GM18505 (cell line): ENCODE measurements at regions not wholly inside any gene's neighbourhood (a gene's known extent, or its start where the extent isn't known, plus 50 kb on each side); places are given as distances from the start of the nearest gene placed in this dataset.
"Not testable (repeated sequence)": the region's sequence is repeated elsewhere in the genome, so short reads cannot be mapped to it uniquely, and the experiment has no call there.

Source experiments
- ATAC-seq: cut with Tn5 transposase; IDR thresholded peaks from one replicate; pipeline ENCODE4 v1.9.1; 2021; ENCODE audit not compliant: unreplicated experiment
- POLR2A ChIP-seq: IDR thresholded peaks from 4 replicates; pipeline ENCODE4 v1.6.1; 2011; ENCODE audit warnings: borderline replicate concordance; ENCODE audit not compliant: insufficient read depth, insufficient read length; ENCODE audit errors: extremely low read depth

DNA sequence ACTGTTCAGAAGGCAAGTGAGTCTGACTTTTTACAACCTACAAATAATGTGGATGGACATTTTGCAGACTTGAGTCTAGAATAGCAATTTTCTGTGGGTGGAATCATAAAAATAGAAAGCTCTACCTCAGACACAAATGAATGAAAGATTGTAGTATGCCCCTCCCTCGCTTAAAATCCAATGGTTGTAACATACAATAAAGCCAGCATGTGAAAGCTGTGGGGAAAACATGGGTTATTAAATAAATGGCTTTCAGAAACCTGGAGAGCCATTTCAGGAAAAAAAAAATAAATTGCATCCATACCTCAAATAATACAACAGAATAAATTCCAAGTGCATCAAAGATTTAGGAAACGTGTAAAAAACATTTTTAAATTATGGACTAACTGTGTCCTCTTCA lies 123.1 kb upstream of the MON1B start:
- no peak for ATAC-seq
- no peak for TF ChIP-seq POLR2A

DNA sequence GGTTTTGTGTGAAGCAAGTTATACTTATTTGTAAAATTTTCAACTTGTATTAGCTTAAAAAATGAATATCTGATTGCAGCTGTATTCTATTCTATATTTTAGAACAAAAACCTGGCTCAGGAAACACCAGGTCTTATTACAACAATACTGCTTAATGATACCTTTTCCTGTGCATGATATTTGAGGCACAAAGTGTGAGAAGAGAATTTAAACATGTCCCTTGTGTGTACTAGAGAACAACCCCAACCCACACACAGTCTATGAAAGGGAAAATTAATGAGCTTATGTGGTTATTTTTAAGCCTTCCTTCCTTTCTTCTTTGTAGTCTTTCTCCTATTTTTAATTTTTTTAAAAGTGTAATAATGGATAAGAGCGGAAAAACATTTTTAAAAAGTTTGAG lies 122.6 kb upstream of the MON1B start:
- no peak for ATAC-seq

DNA sequence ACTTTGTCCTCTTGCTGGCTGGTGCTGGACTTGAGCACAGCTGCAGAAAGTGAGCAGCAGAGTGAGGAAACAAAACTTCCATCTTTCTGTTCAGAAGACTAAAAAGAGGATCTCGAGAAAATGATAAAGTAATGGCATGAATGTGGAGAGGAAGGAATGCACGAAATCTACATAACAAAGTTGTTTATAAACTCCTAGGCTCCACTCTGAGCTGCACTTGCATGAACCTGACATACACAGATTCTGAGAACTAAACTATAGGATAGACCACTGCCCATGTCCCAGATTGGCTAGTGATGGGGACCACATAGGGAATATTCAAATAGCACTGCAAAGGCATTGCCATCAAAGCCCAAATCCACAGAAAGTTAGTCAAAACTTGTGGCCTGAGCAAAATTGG lies 121.1 kb upstream of the MON1B start:
- ATAC-seq = no peak
- TF ChIP-seq POLR2A = no peak

More for the DNA sequence above, 122.6 kb upstream of the MON1B start:
- TF ChIP-seq POLR2A = no peak

DNA sequence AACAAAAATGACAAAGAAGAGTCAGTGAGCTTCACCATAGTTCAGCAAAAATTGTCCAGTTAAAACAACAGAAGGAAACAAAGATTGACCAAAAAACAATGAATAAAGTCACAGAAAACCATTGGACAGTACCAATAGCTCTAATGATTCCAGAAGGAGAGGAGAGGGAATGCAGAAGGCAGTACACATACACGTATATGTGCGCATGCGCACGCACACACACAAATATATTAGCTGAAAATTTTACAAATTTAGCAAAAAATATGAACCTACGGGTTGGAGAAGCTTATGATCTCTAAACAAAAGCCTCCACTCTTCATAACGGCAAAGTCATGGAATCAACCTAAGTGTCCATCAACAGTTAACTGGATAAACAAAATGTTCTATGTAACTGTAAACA lies 120.3 kb upstream of the MON1B start:
- no peak for ATAC-seq
- TF ChIP-seq POLR2A = no peak

DNA sequence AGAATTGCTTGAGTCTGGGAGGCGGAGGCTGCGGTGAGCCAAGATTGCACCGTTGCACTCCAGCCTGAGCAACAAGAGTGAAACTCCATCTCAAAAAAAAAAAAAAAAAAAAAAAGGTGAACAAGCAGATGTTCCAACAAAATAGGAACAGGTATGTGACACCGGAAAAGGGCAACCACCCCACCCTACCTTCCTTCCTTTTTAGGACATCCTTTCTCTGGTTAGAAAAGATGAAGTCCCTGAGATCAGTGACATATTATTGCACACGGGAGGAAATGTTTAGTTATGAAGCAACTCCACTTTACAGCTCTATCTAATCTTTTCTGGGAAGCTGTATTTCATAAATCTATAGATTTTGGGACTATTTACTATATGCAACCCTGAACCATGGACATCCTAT lies 114.2 kb upstream of the MON1B start:
- no peak for ATAC-seq

DNA sequence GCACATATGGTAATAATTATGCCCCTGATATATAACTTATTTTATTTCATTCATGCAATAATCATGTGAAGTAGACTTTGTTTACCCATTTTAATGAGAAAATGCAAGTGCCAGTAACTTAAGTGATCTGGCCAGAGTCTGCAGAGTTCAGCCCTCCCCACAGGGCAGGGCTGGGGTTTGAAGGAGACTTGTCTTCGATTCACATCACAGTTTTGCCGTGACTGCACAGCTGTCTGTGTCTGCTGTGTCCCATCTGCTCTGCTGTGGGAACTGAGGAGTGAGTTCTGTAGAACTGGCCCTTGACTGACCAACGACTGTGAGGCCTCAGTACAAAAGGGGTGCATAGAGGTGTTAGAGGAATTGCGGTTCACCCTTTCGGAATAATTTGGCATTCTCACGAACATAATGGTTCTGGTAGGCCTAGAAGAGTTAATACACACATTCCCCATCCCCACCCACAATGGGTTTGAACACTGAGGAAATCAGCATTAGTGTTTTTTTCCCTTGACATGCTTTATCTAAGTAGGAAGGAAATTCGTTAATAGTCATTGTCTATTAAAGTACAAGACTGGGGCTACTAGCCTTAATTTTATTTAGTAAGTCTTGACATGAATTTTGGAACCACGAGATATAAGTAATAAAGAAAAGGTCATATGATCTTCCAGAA lies 113.6 kb upstream of the MON1B start:
- ATAC-seq = no peak
- TF ChIP-seq POLR2A = no peak

More for the DNA sequence above, 114.2 kb upstream of the MON1B start:
- no peak for TF ChIP-seq POLR2A

DNA sequence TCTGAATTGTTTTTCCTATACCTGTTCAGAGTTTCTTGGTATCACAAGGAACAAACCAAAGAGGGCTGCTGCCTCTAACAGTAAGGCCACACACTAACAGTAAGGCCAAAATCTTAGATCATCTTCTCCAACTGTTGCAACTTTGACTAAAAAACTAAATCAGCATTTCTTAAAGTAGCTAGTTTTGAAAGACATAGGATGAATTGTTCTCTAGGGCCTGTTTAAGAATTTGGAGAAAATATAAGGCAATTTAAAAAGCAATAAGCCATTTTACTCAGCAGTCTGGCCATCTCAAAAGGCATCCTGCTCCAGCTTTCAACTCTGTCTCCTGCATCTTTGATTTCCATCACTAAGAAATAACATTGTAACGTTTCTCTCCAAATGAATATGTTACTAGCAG lies 105.0 kb upstream of the MON1B start:
- no peak for TF ChIP-seq POLR2A
- ATAC-seq = no peak

DNA sequence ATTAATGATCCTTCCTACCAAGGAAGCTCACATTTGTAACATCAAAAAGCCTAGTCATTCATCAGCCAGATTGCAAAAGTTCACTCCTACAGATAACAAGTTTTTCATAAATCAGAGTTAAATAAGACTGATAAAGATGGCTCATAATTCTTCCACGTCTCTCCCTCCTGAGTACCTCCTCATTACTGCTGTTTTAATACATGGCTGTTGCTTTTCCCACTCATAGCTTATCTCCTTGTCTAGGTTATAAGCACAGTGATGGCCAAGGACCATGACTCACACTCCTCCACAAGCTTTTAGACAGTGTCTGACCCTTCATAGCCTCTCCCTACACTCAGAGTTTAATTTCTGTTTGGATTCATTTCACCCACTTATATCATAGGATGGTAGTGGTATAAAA lies 100.9 kb upstream of the MON1B start:
- ATAC-seq = no peak
- no peak for TF ChIP-seq POLR2A

DNA sequence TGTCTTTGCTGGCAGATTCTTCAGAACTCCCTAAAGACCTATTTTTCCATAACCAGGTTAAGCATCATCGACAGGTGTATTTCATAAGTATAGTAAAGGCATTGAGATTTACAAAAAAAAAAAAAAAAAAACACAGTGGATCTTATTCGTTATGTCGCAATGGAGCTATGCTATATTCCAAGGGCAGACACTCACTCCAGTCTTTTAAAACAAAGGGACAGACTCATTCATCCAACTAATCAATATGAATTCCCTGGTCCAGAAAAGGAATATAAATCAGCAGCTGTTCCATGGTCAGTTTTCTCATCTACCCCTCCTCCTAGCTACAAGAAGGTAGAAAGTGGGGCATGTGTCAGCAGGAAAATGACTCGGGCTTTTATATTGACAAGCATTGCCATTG lies 97.7 kb upstream of the MON1B start:
- TF ChIP-seq POLR2A = no peak
- ATAC-seq = no peak

DNA sequence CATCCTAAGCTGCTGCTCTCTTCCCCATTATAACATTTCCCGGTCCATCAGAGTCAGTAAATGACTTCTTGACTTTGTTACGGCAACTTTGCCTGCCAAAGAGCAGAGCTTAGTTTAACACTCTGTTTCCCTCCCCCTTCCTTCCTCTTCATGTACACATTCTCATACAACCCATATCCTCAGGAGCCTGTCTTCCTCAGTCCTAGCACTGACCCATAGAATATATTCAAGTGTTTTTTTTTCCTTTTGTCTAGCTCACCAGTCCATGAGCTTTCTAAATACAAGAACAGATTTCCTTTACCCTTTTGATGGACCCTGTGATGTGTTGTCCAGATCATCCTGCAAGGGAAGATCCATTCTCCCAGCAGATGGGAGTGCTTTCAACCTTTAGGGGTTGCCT lies 97.0 kb upstream of the MON1B start:
- no peak for ATAC-seq
- no peak for TF ChIP-seq POLR2A

DNA sequence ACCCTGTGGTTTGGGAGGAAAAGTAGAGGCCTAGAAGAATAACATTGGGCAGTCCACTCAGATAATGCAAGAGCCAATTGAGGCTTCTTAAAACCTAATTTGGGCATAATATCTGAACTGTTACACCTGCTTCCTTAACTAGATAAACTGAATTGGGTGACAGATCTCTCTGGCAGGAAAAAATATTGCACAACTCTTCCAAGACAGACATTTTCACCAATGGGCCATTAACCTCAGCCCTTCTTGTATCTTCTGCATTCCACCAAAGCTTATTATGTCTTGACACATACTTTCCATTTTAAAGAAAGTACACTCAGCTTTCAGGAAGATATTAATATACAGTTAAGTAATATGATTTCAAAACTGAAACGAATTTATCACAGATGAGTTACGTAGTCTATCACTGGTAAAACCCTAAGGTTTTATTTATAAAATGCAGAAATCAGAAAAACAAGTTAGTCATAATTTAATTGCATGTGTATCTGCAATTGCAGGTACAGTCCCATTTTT lies 79.9 kb upstream of the MON1B start:
- TF ChIP-seq POLR2A = no peak
- no peak for ATAC-seq

DNA sequence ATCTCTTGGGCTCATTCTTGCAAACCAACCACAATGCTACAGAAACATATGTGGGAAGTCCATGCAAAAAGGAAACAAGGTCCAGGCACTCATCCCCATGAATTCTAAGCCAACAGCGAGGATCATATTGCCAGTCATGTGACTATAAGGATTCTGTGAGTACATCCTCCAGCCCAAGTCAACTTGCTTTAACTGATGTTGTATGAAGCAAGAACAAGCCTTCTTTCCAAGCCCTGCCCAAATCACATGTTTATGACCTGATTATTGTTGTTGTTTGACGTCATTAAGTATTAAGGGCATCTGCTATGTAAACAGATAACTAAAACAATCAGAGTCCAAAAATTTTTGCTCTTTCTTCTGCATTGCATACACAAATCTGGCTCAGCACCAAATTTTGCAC lies 78.2 kb upstream of the MON1B start:
- TF ChIP-seq POLR2A = no peak
- no peak for ATAC-seq

DNA sequence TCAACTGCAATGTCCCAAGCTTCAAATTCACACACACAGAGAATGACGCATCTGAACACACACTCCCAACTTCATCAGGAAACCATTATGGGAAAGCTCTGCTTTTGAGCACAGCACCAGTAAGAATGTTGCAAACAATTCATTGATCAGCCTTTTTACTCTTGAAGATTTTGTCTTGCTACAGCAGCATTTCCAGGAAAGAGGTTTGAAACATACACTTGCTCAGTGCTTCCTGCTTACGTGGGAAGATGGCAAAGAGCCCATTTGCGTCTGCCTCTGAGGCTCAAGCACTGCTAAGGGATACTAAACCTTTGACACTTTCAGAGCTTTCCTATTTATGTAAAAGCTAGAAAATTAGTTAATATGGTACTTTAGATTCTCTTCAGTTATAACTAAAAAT lies 77.2 kb upstream of the MON1B start:
- no peak for ATAC-seq

DNA sequence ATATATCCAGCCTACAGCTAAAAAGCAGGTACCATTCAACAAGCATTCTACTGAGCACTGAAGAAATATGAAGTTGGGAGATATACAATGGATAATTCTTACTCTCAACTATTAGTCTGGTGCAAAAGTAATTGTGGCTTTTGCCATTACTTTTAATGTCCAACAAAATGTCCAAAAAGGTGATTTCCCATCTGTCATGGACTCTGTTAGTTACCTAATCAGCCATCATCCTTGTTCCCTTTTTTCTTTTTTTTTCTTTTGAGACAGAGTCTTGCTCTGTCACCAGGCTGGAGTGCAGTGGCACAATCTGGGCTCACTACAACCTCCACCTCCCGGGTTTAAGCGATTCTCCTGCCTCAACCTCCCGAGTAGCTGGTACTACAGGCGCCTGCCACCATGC lies 76.6 kb upstream of the MON1B start:
- not testable (repeated sequence) for ATAC-seq

More for the DNA sequence above, 77.2 kb upstream of the MON1B start:
- TF ChIP-seq POLR2A = no peak

DNA sequence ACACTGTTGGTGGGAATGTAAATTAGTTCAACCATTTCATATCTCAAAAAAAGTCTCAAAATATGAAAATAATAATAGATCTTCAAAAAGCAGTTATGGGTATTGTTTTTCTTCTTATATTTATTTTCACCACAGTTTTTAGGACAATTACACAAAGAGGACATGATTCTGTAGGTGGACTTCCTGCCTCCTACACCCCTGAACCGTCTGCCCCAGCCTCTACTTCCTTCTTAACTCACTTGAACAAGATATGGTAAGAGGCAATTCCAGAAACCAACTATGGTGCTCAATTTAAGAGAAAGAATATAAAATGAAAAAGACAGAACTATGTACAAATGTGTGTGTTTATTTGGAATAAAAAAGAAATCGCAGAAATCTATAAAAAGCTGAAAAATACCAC lies 74.1 kb upstream of the MON1B start:
- TF ChIP-seq POLR2A = no peak
- no peak for ATAC-seq

DNA sequence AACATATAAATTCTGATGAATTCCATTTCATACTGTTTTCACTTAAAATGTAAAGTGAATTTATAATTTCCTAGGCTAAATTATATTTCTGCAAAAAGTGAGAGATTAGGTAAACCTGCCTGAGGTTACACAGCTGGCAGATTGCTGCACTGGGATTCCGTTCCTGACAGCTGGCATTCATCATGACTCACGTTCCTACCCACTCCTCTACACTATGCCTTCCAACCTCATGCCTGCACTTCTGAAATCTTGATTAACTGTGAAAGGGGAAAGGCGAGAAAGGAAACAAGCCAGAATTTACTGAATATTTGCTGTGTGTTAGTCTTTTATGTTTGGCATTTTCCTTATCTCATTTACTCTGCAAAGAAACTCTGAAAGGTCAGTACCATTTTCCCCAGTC lies 73.3 kb upstream of the MON1B start:
- TF ChIP-seq POLR2A = no peak
- no peak for ATAC-seq

DNA sequence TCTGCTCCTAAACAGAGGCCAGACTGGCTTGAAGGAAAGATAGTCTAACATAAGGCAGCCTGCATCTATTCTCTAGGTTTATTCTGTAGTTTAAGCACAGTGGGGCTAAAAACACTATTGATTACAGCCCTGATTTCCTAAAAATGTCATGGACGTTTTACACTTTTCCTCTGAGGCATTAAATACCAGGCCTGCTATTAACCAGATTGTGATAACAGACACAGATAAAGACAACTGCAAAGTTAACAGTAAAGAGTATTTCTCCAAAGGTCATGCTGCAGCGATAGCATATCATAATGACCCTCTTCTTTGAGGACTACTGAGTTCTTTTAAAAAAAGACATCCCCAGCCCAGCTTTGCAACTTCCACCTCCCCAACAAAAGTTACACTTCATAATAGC lies 59.6 kb upstream of the MON1B start:
- no peak for ATAC-seq
- no peak for TF ChIP-seq POLR2A
